ENCODE measurements at regions not wholly inside any gene's neighbourhood (a gene's known extent, or its start where the extent isn't known, plus 50 kb on each side); places are given as distances from the start of the nearest gene placed in this dataset.

GRCh38 chr5:3963652-3964051 is 368.0 kb downstream of the IRX1 start:
- no peak for DNase-seq

- DNase-seq = no peak
Observed at GRCh38 chr5:3980156-3980555, 384.5 kb downstream of the IRX1 start.

GRCh38 chr5:3987867-3988266 is 392.2 kb downstream of the IRX1 start:
- no peak for DNase-seq

- no peak for DNase-seq
Observed at GRCh38 chr5:3993856-3994473, 398.3 kb downstream of the IRX1 start.

- no peak for DNase-seq
Observed at GRCh38 chr5:3994628-3995027, 399.0 kb downstream of the IRX1 start.

- DNase-seq = no peak
Observed at GRCh38 chr5:3995954-3996619, 400.5 kb downstream of the IRX1 start.

- no peak for DNase-seq
Observed at GRCh38 chr5:3996707-3997336, 401.2 kb downstream of the IRX1 start.

GRCh38 chr5:3997670-3998069 is 402.0 kb downstream of the IRX1 start:
- DNase-seq = no peak

- no peak for DNase-seq
Observed at GRCh38 chr5:3999929-4000328, 404.3 kb downstream of the IRX1 start.

- DNase-seq = no peak
Observed at GRCh38 chr5:4001004-4001403, 405.4 kb downstream of the IRX1 start.

- no peak for DNase-seq
Observed at GRCh38 chr5:4001758-4002533, 406.3 kb downstream of the IRX1 start.

GRCh38 chr5:4005335-4005734 is 409.7 kb downstream of the IRX1 start:
- no peak for DNase-seq

- no peak for DNase-seq
Observed at GRCh38 chr5:4007001-4007400, 411.4 kb downstream of the IRX1 start.

- no peak for DNase-seq
Observed at GRCh38 chr5:4011943-4012342, 416.3 kb downstream of the IRX1 start.

- DNase-seq = no peak
Observed at GRCh38 chr5:4013106-4013898, 417.7 kb downstream of the IRX1 start.

- DNase-seq = no peak
Observed at GRCh38 chr5:4015709-4016108, 420.1 kb downstream of the IRX1 start.

GRCh38 chr5:4017076-4017803 is 421.6 kb downstream of the IRX1 start:
- no peak for DNase-seq

GRCh38 chr5:4018007-4018406 is 422.4 kb downstream of the IRX1 start:
- DNase-seq = no peak

GRCh38 chr5:4019009-4019769 is 423.6 kb downstream of the IRX1 start:
- no peak for DNase-seq

- DNase-seq = no peak
Observed at GRCh38 chr5:4019841-4020240, 424.2 kb downstream of the IRX1 start.

GRCh38 chr5:4020400-4020799 is 424.8 kb downstream of the IRX1 start:
- DNase-seq = no peak

Measured in activated CD4-positive, CD25-positive, alpha-beta regulatory T cell treated with anti-CD3 and anti-CD28 coated beads, Interleukin-2, amount 50 U/mL, for 72 hours (primary cell).